Right lobe of liver (tissue), 6 donors: ENCODE measurements at regions not wholly inside any gene's neighbourhood (a gene's known extent, or its start where the extent isn't known, plus 50 kb on each side); places are given as distances from the start of the nearest gene placed in this dataset.

Experiments used
- ATAC-seq, 4 donors: fragments of 200-7000 bp; cut with Tn5 transposase; one replicate each; pipeline ENCODE4 v1.9.1; 2020; ENCODE audit warnings: mild to moderate bottlenecking in 4 of 4, moderate library complexity in 4 of 4
- DNase-seq, 3 donors: peaks; one replicate each; pipeline ENCODE4 v3.0.0-alpha.2; 2020
- H3K27ac ChIP-seq, 3 donors: fragments of 200-600 bp; one replicate each; pipeline ENCODE4 v1.8.0; 2022
- H3K27me3 ChIP-seq, 2 donors: fragments of 200-600 bp; one replicate each; pipeline ENCODE4 v1.8.0; 2022
- H3K36me3 ChIP-seq, 4 donors: fragments of 200-600 bp; sonication (generic) in 1 of 4; one replicate each; pipeline versions ENCODE4 v1.5.1 to v1.8.0; 2017 to 2022; ENCODE audit warnings: control low read depth in 1 of 4
- H3K4me1 ChIP-seq, 4 donors: fragments of 200-600 bp; sonication (generic) in 1 of 4; one replicate each; pipeline versions ENCODE4 v1.5.1 to v1.8.0; 2017 to 2022; ENCODE audit warnings: control low read depth in 1 of 4
- H3K4me3 ChIP-seq, 3 donors: fragments of 200-600 bp; one replicate each; pipeline ENCODE4 v1.8.0; 2022
- H3K9me3 ChIP-seq, 4 donors: fragments of 200-600 bp; sonication (generic) in 1 of 4; one replicate each; pipeline versions ENCODE4 v1.5.1 to v1.8.0; 2017 to 2022; ENCODE audit warnings: control low read depth in 1 of 4
- POLR2A ChIP-seq: fragments of 450-650 bp; IDR thresholded peaks from one replicate; pipeline ENCODE4 v1.6.1; 2017; ENCODE audit warnings: antibody characterized with exemption, mild to moderate bottlenecking
- WGBS: methylation state at CpG from one replicate; pipeline ENCODE4 v1.1.6; 2018; ENCODE audit warnings: low coverage, low lambda C conversion rate; ENCODE audit not compliant: insufficient coverage; ENCODE audit errors: missing lambda C conversion rate; 5-methylcytosine and 5-hydroxymethylcytosine counted together
- intact Hi-C, 2 donors: fragments of 100-400 bp; cut with DNase I; formaldehyde crosslinking; loops; one replicate each; pipeline versions ENCODE4 v1.11.2 to v1.14.1; 2022
- TF ChIP-seq, protein P1 (sequence below), 4 donors: fragments of 200-600 bp in 3 of 4; fragments of 450-650 bp in 1 of 4; IDR thresholded peaks; one replicate each; pipeline versions ENCODE4 v1.5.1 to v1.8.0; 2016 to 2022; ENCODE audit warnings: antibody characterized with exemption in 4 of 4, mild to moderate bottlenecking in 2 of 4
- donor health status: DM: no; HTN: yes; CAD: no.
- donor health status: DM: no; HTN: no; CAD: no.
- donor health status: DM: no; HTN: no; CAD: no.
- donor health status: DM: no; HTN: yes; CAD: no.
- donor health status: DM: no; HTN: yes; CAD: no.

DNA sequence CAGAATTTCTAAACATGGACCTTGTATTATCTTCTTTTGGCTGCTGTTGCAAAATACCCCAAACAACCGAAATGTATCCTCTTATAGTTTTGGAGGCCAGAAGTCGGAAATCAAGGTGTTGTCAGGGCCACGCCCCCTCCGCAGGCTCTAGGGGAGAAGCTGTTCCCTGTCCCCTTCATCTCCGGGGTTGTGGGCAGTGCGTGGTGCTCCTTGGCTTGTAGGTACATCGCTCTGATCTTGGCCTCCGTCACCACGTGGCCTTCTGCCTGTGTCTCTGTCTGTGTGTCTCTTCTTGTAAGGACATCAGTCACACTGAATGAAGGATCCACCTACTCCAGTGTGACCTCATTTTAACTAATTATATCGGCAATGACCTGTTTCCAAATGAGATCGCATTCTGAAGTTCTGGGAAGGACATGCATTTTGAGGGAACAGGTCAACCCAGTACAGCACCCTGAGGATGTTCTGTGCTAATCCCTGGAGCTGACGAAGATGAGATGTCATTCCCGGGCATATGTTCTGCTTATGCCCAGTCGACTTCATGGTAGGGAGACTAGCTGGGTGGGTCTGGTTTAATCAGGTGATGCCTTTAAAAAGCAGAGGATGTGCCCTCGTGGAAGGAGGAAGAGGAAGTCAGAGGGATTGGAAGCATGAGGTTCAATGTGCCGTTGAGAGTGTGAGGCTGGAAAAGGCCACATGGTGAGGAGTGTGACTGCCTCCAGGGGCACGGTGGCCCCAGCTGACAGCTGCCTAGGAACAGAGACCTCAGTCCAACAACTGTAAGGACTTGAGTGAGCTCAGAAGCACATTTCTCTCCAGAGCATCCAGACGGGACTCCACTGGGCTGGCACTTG lies 531.1 kb downstream of the TBC1D22A start:
- H3K4me1 ChIP-seq, result peaks cover 0 to 7% (median 0%) of the 10 kb centered on the region in 4 donors
- WGBS, result 61% methylated on average over 17 of the region's 18 CpGs
- no peaks in the 10 kb centered on the region for H3K27me3 ChIP-seq
- H3K9me3 ChIP-seq, result no peaks in the 10 kb centered on the region
- no peak for ATAC-seq
- no peaks in the 10 kb centered on the region for H3K36me3 ChIP-seq
- no peak for TF ChIP-seq POLR2A
- H3K27ac ChIP-seq, result no peak overlapping the region
- H3K4me3 ChIP-seq, result no peak overlapping the region
- intact Hi-C loops, result no loop called here
- no peak for DNase-seq

GRCh38 chr22:47292546-47293320 lies 530.3 kb downstream of the TBC1D22A start:
- no peaks in the 10 kb centered on the region for H3K36me3 ChIP-seq
- DNase-seq (peak in 1 of 3 donors; percentile 38), ATAC-seq (peak in 2 of 4 donors; percentile 28 to 66)
- H3K9me3 ChIP-seq, result no peaks in the 10 kb centered on the region
- TF ChIP-seq POLR2A, result no peak
- TF ChIP-seq, protein P1, sequence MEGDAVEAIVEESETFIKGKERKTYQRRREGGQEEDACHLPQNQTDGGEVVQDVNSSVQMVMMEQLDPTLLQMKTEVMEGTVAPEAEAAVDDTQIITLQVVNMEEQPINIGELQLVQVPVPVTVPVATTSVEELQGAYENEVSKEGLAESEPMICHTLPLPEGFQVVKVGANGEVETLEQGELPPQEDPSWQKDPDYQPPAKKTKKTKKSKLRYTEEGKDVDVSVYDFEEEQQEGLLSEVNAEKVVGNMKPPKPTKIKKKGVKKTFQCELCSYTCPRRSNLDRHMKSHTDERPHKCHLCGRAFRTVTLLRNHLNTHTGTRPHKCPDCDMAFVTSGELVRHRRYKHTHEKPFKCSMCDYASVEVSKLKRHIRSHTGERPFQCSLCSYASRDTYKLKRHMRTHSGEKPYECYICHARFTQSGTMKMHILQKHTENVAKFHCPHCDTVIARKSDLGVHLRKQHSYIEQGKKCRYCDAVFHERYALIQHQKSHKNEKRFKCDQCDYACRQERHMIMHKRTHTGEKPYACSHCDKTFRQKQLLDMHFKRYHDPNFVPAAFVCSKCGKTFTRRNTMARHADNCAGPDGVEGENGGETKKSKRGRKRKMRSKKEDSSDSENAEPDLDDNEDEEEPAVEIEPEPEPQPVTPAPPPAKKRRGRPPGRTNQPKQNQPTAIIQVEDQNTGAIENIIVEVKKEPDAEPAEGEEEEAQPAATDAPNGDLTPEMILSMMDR (IDR thresholded peaks at IDR 0.05), result no peak
- no peak overlapping the region for H3K27ac ChIP-seq
- 43% methylated on average over 7 of the region's 18 CpGs for WGBS
- H3K4me3 ChIP-seq, result no peak overlapping the region
- intact Hi-C loops, result no loop called here
- no peaks in the 10 kb centered on the region for H3K27me3 ChIP-seq
- peaks cover 0 to 7% (median 0%) of the 10 kb centered on the region in 4 donors for H3K4me1 ChIP-seq

DNA sequence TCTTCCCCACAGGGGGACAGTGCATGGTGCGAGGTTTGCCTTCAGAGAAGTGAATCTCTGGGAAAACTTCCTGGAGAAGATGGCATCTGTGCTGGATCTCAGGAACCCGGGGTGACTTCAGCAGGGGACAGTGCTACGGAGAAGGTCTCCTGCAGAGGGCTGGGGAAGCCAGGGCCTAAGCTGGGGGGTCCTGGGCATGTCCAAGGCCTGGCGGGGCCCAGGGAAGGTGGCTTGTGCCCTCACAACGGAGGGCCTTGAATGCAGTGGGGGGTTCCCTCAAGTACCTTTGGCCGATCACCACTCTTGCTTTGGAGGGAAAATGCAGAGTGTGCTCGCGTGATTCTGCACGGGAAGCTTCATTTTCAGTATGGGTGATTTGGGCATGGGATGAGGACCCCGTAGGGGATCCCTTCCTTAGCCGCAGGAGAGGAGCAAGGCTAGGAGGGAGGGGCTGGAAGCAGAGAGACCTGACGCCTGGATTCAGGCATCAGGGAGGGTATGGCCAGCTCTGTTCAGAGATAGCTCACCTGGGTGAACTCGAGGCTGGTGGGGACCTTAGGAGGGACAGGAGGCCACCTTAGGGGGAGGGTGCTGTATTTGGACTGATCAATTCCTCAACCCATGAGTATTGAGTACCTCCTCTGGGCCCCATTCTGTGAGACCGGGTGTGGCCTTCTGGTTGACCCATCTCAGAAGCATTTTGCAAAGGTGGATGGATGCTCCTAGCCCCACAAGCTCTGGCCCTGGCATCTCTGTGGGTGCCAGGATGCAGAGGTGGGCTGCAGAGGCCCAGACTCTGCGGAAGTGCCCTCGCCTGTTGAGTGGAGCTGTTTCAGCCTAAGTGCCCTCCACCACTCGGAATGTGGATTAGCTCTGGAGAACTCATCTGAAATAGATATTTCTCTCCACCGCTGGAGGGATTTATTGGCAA lies 529.4 kb downstream of the TBC1D22A start:
- ATAC-seq (no peak), DNase-seq (no peak)
- H3K9me3 ChIP-seq, result no peaks in the 10 kb centered on the region
- WGBS, result 55% methylated on average over 6 of the region's 18 CpGs
- H3K27ac ChIP-seq, result no peak overlapping the region
- peaks cover 0 to 7% (median 0%) of the 10 kb centered on the region in 4 donors for H3K4me1 ChIP-seq
- TF ChIP-seq, protein P1 (IDR thresholded peaks at IDR 0.05), result no peak
- no peak for TF ChIP-seq POLR2A
- no peak overlapping the region for H3K4me3 ChIP-seq
- H3K27me3 ChIP-seq, result no peaks in the 10 kb centered on the region
- no peaks in the 10 kb centered on the region for H3K36me3 ChIP-seq
- intact Hi-C loops, result no loop called here

- ATAC-seq (no peak), DNase-seq (peak in 1 of 3 donors; percentile 38)
- Histone ChIP-seq H3K4me1 (peaks cover 0 to 7% (median 0%) of the 10 kb centered on the region in 4 donors), H3K27me3 (no peaks in the 10 kb centered on the region), H3K36me3 (no peaks in the 10 kb centered on the region), H3K4me3 (no peak overlapping the region), H3K27ac (no peak overlapping the region), H3K9me3 (no peaks in the 10 kb centered on the region)
- intact Hi-C loops, result no loop called here
- TF ChIP-seq, protein P1 (IDR thresholded peaks at IDR 0.05), result no peak
- no peak for TF ChIP-seq POLR2A
- 67% methylated on average over 12 of the region's 20 CpGs for WGBS
Observed at GRCh38 chr22:47290706-47291430, 528.4 kb downstream of the TBC1D22A start.
